ENCODE measurements at regions not wholly inside any gene's neighbourhood (a gene's known extent, or its start where the extent isn't known, plus 50 kb on each side); places are given as distances from the start of the nearest gene placed in this dataset.

DNA sequence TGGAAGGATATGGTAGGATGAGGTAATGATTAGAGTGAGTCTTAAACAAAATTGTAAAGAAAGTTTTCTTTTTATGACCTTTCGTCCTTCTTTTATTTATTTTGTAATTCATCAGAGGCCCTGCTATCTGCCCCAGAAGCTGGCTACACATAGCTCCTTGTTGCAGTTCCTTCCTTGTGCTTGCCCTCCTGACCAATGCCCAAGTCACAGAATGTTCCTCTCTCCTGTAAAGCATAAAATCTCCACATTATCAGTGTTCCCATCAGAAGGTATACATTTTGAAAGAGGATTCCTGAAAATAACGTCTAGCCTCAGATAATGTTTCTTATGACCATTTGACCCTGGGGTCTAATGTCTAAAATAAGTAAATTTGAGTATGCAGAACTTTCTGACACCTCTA is 78.3 kb downstream of the RND3 start:
- TF ChIP-seq, protein P1, sequence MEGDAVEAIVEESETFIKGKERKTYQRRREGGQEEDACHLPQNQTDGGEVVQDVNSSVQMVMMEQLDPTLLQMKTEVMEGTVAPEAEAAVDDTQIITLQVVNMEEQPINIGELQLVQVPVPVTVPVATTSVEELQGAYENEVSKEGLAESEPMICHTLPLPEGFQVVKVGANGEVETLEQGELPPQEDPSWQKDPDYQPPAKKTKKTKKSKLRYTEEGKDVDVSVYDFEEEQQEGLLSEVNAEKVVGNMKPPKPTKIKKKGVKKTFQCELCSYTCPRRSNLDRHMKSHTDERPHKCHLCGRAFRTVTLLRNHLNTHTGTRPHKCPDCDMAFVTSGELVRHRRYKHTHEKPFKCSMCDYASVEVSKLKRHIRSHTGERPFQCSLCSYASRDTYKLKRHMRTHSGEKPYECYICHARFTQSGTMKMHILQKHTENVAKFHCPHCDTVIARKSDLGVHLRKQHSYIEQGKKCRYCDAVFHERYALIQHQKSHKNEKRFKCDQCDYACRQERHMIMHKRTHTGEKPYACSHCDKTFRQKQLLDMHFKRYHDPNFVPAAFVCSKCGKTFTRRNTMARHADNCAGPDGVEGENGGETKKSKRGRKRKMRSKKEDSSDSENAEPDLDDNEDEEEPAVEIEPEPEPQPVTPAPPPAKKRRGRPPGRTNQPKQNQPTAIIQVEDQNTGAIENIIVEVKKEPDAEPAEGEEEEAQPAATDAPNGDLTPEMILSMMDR (IDR thresholded peaks at IDR 0.05; ENCODE audit: unreplicated experiment), result no peak
- no peak overlapping the region for H3K4me3 Mint-ChIP-seq (ENCODE audit: unreplicated experiment)
- H3K4me1 Mint-ChIP-seq (ENCODE audit: unreplicated experiment), result no peaks in the 10 kb centered on the region

DNA sequence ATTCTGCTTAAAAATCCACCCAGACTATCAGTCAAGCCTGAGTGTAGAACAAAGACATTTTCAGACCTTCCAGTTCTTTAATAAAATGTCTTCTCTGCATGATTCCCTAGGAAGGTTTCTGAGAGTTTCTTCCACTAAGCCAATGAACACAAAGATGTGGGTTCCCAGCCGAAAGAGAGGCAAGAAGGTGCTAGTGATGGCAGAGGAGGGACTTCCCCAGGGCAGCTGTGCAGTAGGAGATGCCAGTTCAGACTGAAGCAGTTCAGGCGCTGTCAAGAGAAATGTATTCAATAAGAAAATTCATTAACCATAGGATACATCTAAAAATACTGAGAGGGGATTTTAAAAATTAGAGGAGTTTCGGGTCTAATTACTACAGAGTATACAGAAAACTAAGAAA is 83.3 kb downstream of the RND3 start:
- no peaks in the 10 kb centered on the region for H3K4me1 Mint-ChIP-seq (ENCODE audit: unreplicated experiment)
- H3K27ac Mint-ChIP-seq (ENCODE audit: unreplicated experiment), result no peak overlapping the region
- DNase-seq (ENCODE audit: low spot score), result no peak
- no peaks in the 10 kb centered on the region for H3K27me3 Mint-ChIP-seq (ENCODE audit: unreplicated experiment)
- H3K9me3 Mint-ChIP-seq (ENCODE audit: unreplicated experiment), result no peaks in the 10 kb centered on the region
- H3K4me3 Mint-ChIP-seq (ENCODE audit: unreplicated experiment), result no peak overlapping the region
- TF ChIP-seq, protein P1 (IDR thresholded peaks at IDR 0.05; ENCODE audit: unreplicated experiment), result no peak
- H3K36me3 Mint-ChIP-seq (ENCODE audit: low read depth, unreplicated experiment), result no peaks in the 10 kb centered on the region

More for the DNA sequence above, 78.3 kb downstream of the RND3 start:
- Mint-ChIP-seq H3K36me3 (ENCODE audit: low read depth, unreplicated experiment) (no peaks in the 10 kb centered on the region), H3K27me3 (ENCODE audit: unreplicated experiment) (no peaks in the 10 kb centered on the region), H3K27ac (ENCODE audit: unreplicated experiment) (no peak overlapping the region), H3K9me3 (ENCODE audit: unreplicated experiment) (no peaks in the 10 kb centered on the region)
- DNase-seq (ENCODE audit: low spot score), result no peak

DNA sequence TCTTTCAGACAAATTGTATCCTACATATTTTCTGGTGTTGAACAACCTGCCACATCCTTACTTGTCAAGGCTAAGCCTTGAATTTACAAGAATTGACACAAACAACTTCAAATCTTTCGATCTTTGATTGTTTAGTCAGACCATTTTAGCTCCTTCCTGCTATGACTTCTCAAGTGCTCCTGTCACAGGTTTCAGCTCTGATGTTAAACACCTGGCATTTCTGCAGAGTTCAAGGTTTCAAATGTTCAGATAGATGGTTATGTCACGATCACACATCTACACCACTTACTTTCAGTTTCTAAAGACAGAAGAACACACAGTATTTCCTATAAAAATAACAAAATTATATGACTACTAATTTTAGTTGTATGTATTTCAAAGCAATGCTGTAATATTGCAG is 84.0 kb downstream of the RND3 start:
- Mint-ChIP-seq H3K4me3 (ENCODE audit: unreplicated experiment) (no peak overlapping the region), H3K27ac (ENCODE audit: unreplicated experiment) (no peak overlapping the region), H3K9me3 (ENCODE audit: unreplicated experiment) (no peaks in the 10 kb centered on the region), H3K36me3 (ENCODE audit: low read depth, unreplicated experiment) (no peaks in the 10 kb centered on the region), H3K27me3 (ENCODE audit: unreplicated experiment) (no peaks in the 10 kb centered on the region), H3K4me1 (ENCODE audit: unreplicated experiment) (no peaks in the 10 kb centered on the region)
- TF ChIP-seq, protein P1 (IDR thresholded peaks at IDR 0.05; ENCODE audit: unreplicated experiment), result no peak
- DNase-seq (ENCODE audit: low spot score), result no peak

DNA sequence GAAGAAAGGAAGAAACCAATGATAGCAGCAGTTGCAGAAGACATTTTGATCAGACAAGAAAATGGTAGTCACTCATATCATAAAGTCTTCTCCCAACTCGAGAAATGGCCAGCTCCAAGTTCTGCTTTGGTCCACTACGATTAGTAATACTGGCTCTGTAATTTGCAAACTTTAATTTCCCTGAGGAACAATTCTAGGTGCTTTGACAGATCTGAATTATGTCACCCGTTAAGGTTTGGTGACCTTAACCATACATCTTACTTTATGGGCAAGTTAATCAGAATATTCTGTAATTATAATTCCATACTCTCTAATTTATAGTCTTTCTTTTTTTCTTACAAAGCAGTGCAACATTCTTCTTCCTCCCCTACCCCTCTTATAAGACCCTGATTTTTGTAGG is 84.5 kb downstream of the RND3 start:
- no peaks in the 10 kb centered on the region for H3K36me3 Mint-ChIP-seq (ENCODE audit: low read depth, unreplicated experiment)
- TF ChIP-seq, protein P1 (IDR thresholded peaks at IDR 0.05; ENCODE audit: unreplicated experiment), result no peak
- H3K4me1 Mint-ChIP-seq (ENCODE audit: unreplicated experiment), result no peaks in the 10 kb centered on the region
- H3K9me3 Mint-ChIP-seq (ENCODE audit: unreplicated experiment), result no peaks in the 10 kb centered on the region
- no peak overlapping the region for H3K4me3 Mint-ChIP-seq (ENCODE audit: unreplicated experiment)
- no peak for DNase-seq (ENCODE audit: low spot score)
- no peak overlapping the region for H3K27ac Mint-ChIP-seq (ENCODE audit: unreplicated experiment)
- H3K27me3 Mint-ChIP-seq (ENCODE audit: unreplicated experiment), result no peaks in the 10 kb centered on the region

DNA sequence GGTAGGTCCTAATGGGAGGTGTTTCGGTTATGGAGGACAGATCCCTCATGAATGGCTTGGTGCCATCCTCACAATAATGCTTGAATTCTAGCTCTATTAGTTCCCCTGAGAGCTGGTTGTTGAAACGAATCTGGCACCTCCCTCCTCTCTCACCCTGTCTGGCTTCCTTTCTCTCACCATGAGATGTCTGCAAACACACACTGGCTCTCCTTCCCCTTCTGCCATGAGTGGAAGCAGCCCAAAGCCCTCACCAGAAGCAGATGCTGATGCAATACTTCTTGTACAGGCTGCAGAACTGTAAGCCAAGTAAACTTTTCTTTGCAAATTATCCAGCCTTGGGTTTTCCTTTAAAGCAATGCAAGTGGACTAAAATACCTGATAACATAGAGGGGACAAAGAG is 86.6 kb downstream of the RND3 start:
- Mint-ChIP-seq H3K4me3 (ENCODE audit: unreplicated experiment) (no peak overlapping the region), H3K9me3 (ENCODE audit: unreplicated experiment) (no peaks in the 10 kb centered on the region), H3K36me3 (ENCODE audit: low read depth, unreplicated experiment) (no peaks in the 10 kb centered on the region), H3K4me1 (ENCODE audit: unreplicated experiment) (no peaks in the 10 kb centered on the region), H3K27ac (ENCODE audit: unreplicated experiment) (no peak overlapping the region), H3K27me3 (ENCODE audit: unreplicated experiment) (no peaks in the 10 kb centered on the region)
- TF ChIP-seq, protein P1 (IDR thresholded peaks at IDR 0.05; ENCODE audit: unreplicated experiment), result no peak
- no peak for DNase-seq (ENCODE audit: low spot score)
